ENCODE measurements at regions not wholly inside any gene's neighbourhood (a gene's known extent, or its start where the extent isn't known, plus 50 kb on each side); places are given as distances from the start of the nearest gene placed in this dataset.

DNA sequence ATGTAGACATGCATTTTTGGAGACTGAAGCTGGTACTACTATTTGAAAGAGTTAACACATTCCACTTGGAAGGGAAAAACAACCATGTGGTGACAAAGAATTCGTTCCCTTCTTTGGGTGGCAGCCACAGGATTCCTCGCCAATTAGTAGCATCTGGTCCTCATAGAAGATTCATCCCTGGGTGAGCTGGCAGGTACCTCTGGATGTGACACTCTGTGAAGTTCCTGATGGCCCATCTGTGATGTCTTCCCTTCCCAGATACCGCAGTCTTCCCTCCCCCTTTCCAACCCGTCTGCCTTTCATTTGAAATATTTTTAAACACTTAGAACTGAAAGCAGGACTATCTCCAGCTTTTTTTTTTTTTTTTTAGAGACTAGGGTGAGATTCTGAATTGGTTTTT lies 569.5 kb downstream of the TYW1 start:
- TF ChIP-seq EZH2 (IDR thresholded peaks at IDR 0.05) (no peak), POLR2AphosphoS5 (IDR thresholded peaks at IDR 0.05; ENCODE audit: borderline replicate concordance, low read depth, low read length) (no peak), FOXP2 (optimal IDR thresholded peaks at IDR 0.05; ENCODE audit: control extremely low read depth, extremely low read length, insufficient read depth) (no peak)
